B cell (primary cell): ENCODE measurements at regions not wholly inside any gene's neighbourhood (a gene's known extent, or its start where the extent isn't known, plus 50 kb on each side); places are given as distances from the start of the nearest gene placed in this dataset.

ENCODE experiments used
- ATAC-seq: fragments of 200-7000 bp; cut with Tn5 transposase; one replicate; pipeline ENCODE4 v1.10.0; 2021; ENCODE audit warnings: low read depth, mild to moderate bottlenecking, moderate number of reproducible peaks, moderate library complexity
- CTCF ChIA-PET: fragments of 350-600 bp; sonication (Branson Sonifier 250); formaldehyde crosslinking; loops from one replicate; lab custom pipeline; 2021; ENCODE audit warnings: antibody characterized with exemption, inconsistent platforms; lab: Charles Lee
- POLR2A ChIA-PET: fragments of 350-600 bp; sonication (Branson Sonifier 250); formaldehyde crosslinking; loops from one replicate; lab custom pipeline; 2021; ENCODE audit warnings: antibody characterized with exemption; lab: Charles Lee
- DNase-seq: peaks from one replicate; pipeline ENCODE4 v3.0.0; 2013
- H2AFZ ChIP-seq: 2 replicates; pipeline ENCODE4 v1.6.1; 2012; ENCODE audit warnings: mild to moderate bottlenecking, low read depth, low read length; ENCODE audit not compliant: insufficient read depth, poor library complexity, severe bottlenecking
- H3K27ac ChIP-seq, 2 donors: 1 replicate in 1 of 2; 2 replicates in 1 of 2; pipeline ENCODE4 v1.5.1; 2012 to 2013; ENCODE audit warnings: low read length in 2 of 2, mild to moderate bottlenecking in 2 of 2, moderate library complexity in 1 of 2
- H3K27me3 ChIP-seq, 4 experiments: fragments of 200-600 bp in 1 of 4; sonication (generic) in 1 of 4; replicated peaks in 1 of 4; 1 replicate in 2 of 4; 2 replicates in 2 of 4; pipeline versions ENCODE4 v1.6.1 to v1.7.0; 2013 to 2016; ENCODE audit warnings: low read length in 3 of 4, mild to moderate bottlenecking in 2 of 4, mixed read lengths in 1 of 4, moderate library complexity in 1 of 4; ENCODE audit not compliant: insufficient read depth in 4 of 4, control insufficient read depth in 3 of 4; ENCODE audit errors: control extremely low read depth in 1 of 4
- H3K36me3 ChIP-seq, 2 experiments: replicated peaks in 1 of 2; 1 replicate in 1 of 2; 2 replicates in 1 of 2; pipeline versions ENCODE4 v1.6.1 to v1.7.1; 2013; ENCODE audit warnings: low read length in 1 of 2; ENCODE audit not compliant: insufficient read depth in 2 of 2, control insufficient read depth in 1 of 2; ENCODE audit errors: control extremely low read depth in 1 of 2, extremely low read depth in 1 of 2
- H3K4me1 ChIP-seq, 2 donors: fragments of 200-600 bp in 1 of 2; sonication (generic) in 1 of 2; 1 replicate in 1 of 2; 2 replicates in 1 of 2; pipeline versions ENCODE4 v1.5.1 to v1.6.1; 2013 to 2017; ENCODE audit warnings: low read length in 2 of 2; ENCODE audit not compliant: control insufficient read depth in 2 of 2, insufficient read depth in 2 of 2
- H3K4me2 ChIP-seq: replicated peaks from 2 replicates; pipeline ENCODE3; 2012; ENCODE audit warnings: mild to moderate bottlenecking, low read depth, low read length; ENCODE audit not compliant: poor library complexity, severe bottlenecking
- H3K4me3 ChIP-seq, 5 experiments: fragments of 200-600 bp in 1 of 5; sonication (generic) in 1 of 5; 1 replicate in 3 of 5; 2 replicates in 2 of 5; pipeline versions ENCODE4 v1.5.1 to v1.7.0; 2011 to 2016; ENCODE audit warnings: low read length in 4 of 5, mild to moderate bottlenecking in 4 of 5, low read depth in 2 of 5, control low read depth in 1 of 5, moderate library complexity in 1 of 5; ENCODE audit not compliant: insufficient read depth in 1 of 5; ENCODE audit errors: control extremely low read depth in 1 of 5, extremely low read depth in 1 of 5
- H3K79me2 ChIP-seq: fragments of 200-600 bp; sonication (generic); one replicate; pipeline ENCODE4 v1.6.0; 2016; ENCODE audit warnings: low read length; ENCODE audit not compliant: control insufficient read depth, insufficient read depth
- H3K9ac ChIP-seq: fragments of 200-600 bp; sonication (generic); 2 replicates; pipeline ENCODE4 v1.6.1; 2017; ENCODE audit warnings: mild to moderate bottlenecking, low read length, moderate library complexity
- H3K9me3 ChIP-seq, 3 donors: one replicate each; pipeline versions ENCODE4 v1.6.1 to v1.7.1; 2013; ENCODE audit warnings: low read length in 2 of 3; ENCODE audit not compliant: control insufficient read depth in 2 of 3, insufficient read depth in 1 of 3; ENCODE audit errors: control extremely low read depth in 1 of 3
- H4K20me1 ChIP-seq: 2 replicates; pipeline ENCODE4 v1.6.0; 2012; ENCODE audit warnings: mild to moderate bottlenecking, low read length; ENCODE audit not compliant: insufficient read depth, control insufficient read depth, poor library complexity, severe bottlenecking
- H3K27ac Mint-ChIP-seq: one replicate; pipeline ENCODE4 v1.8.0; 2021; ENCODE audit warnings: mixed read lengths
- H3K27me3 Mint-ChIP-seq: one replicate; pipeline ENCODE4 v1.8.0; 2021; ENCODE audit warnings: mixed read lengths
- H3K4me1 Mint-ChIP-seq: one replicate; pipeline ENCODE4 v1.8.0; 2021; ENCODE audit warnings: mixed read lengths
- H3K4me3 Mint-ChIP-seq: one replicate; pipeline ENCODE4 v1.8.0; 2021; ENCODE audit warnings: mixed read lengths
- H3K9me3 Mint-ChIP-seq: one replicate; pipeline ENCODE4 v1.8.0; 2022; ENCODE audit warnings: mixed read lengths; ENCODE audit not compliant: insufficient read depth
- EZH2 ChIP-seq: IDR thresholded peaks from 2 replicates; pipeline ENCODE4 v1.6.1; 2012; ENCODE audit warnings: borderline replicate concordance, low read depth, mild to moderate bottlenecking, moderate library complexity, low read length; ENCODE audit not compliant: insufficient read depth, poor library complexity, severe bottlenecking
- WGBS: methylation state at CpG from one replicate; pipeline ENCODE4 v1.1.5; 2013; ENCODE audit warnings: missing lambda C conversion rate; ENCODE audit not compliant: insufficient coverage; 5-methylcytosine and 5-hydroxymethylcytosine counted together
- intact Hi-C: fragments of 100-400 bp; cut with micrococcal nuclease; formaldehyde crosslinking; loops from one replicate; pipeline ENCODE4 v1.10.0; 2022
- TF ChIP-seq, protein P1 (sequence below): fragments of 200-600 bp; IDR thresholded peaks from one replicate; pipeline ENCODE4 v1.8.0; 2022; ENCODE audit warnings: antibody characterized with exemption, mild to moderate bottlenecking

DNA sequence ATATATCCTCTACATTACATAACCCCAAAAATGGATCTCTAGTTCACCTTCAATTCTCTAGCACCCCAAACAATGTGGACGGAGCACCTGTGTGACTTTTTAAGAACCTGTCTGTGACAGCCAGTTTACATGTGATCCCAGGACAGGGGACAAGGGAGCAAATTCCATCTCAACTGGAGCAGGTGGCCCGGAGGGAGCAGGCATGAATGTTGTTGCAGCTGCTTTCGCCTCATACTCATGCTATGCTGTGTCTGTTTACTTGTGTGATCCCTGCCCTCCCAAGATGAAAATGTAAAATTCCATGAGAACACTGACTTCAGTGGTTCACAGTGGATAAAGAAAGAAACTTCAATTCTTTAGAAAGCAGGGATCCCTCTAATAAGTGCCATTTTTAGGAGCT, 600.3 kb downstream of the CDH26 start:
- Histone ChIP-seq H3K9ac (no peak overlapping the region), H3K4me3 (no peak overlapping the region), H3K9me3 (peaks cover 0 to 14% (median 0%) of the 10 kb centered on the region in 3 donors), H3K4me2 (no peak overlapping the region), H3K36me3 (no peaks in the 10 kb centered on the region), H3K4me1 (no peaks in the 10 kb centered on the region), H3K27ac (no peak overlapping the region), H2AFZ (no peak overlapping the region), H3K27me3 (peaks cover 0 to 2% (median 0%) of the 10 kb centered on the region in 4 experiments), H4K20me1 (no peaks in the 10 kb centered on the region), H3K79me2 (no peaks in the 10 kb centered on the region)
- DNase-seq (no peak), ATAC-seq (no peak)
- H3K4me3 Mint-ChIP-seq: no peak overlapping the region
- intact Hi-C loops: no loop called here
- no peaks in the 10 kb centered on the region for H3K4me1 Mint-ChIP-seq
- ChIA-PET POLR2A (no interaction called here), CTCF (no interaction called here)
- no peak overlapping the region for H3K27ac Mint-ChIP-seq
- 100% methylated on average over 1 of the region's 3 CpGs for WGBS
- no peaks in the 10 kb centered on the region for H3K27me3 Mint-ChIP-seq
- TF ChIP-seq EZH2: no peak
- TF ChIP-seq, protein P1, sequence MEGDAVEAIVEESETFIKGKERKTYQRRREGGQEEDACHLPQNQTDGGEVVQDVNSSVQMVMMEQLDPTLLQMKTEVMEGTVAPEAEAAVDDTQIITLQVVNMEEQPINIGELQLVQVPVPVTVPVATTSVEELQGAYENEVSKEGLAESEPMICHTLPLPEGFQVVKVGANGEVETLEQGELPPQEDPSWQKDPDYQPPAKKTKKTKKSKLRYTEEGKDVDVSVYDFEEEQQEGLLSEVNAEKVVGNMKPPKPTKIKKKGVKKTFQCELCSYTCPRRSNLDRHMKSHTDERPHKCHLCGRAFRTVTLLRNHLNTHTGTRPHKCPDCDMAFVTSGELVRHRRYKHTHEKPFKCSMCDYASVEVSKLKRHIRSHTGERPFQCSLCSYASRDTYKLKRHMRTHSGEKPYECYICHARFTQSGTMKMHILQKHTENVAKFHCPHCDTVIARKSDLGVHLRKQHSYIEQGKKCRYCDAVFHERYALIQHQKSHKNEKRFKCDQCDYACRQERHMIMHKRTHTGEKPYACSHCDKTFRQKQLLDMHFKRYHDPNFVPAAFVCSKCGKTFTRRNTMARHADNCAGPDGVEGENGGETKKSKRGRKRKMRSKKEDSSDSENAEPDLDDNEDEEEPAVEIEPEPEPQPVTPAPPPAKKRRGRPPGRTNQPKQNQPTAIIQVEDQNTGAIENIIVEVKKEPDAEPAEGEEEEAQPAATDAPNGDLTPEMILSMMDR: no peak
- no peaks in the 10 kb centered on the region for H3K9me3 Mint-ChIP-seq

DNA sequence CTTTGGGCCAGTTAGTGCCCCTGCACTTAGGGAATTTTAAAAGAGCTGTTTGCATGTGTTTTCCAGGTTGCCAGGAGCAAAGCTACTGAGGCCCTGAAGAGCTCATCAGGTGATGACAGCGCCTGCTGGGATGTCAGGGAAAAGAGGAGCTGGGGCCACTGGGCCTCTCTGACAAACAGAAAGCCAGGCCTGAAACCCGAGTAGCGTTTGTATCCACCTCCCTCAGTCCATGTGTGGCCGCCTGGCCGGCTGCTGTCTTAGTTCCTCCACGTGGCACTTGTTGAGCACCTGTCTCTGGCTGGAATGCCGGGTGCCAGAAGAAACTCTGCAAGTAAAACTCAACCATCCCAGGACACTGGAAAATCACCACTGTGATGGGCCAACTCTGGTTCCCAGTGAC, 601.2 kb downstream of the CDH26 start:
- Histone ChIP-seq H3K79me2 (no peaks in the 10 kb centered on the region), H3K4me2 (no peak overlapping the region), H3K27ac (no peak overlapping the region), H3K9me3 (peaks cover 0 to 14% (median 0%) of the 10 kb centered on the region in 3 donors), H3K9ac (no peak overlapping the region), H3K27me3 (no peaks in the 10 kb centered on the region), H3K4me1 (no peaks in the 10 kb centered on the region), H4K20me1 (no peaks in the 10 kb centered on the region), H3K4me3 (no peak overlapping the region), H3K36me3 (no peaks in the 10 kb centered on the region), H2AFZ (no peak overlapping the region)
- intact Hi-C loops: no loop called here
- POLR2A ChIA-PET: interaction anchor here (0.6 kb wide), 1 partner anchor 493 kb away, joined by 6 read pairs; no protein-coding TSS in a partner anchor
- H3K4me3 Mint-ChIP-seq: no peak overlapping the region
- ATAC-seq (no peak), DNase-seq (no peak)
- CTCF ChIA-PET: no interaction called here
- H3K4me1 Mint-ChIP-seq: no peaks in the 10 kb centered on the region
- WGBS: 72% methylated on average over 7 of the region's 7 CpGs
- no peaks in the 10 kb centered on the region for H3K9me3 Mint-ChIP-seq
- no peaks in the 10 kb centered on the region for H3K27me3 Mint-ChIP-seq
- TF ChIP-seq, protein P1: no peak
- TF ChIP-seq EZH2: no peak
- no peak overlapping the region for H3K27ac Mint-ChIP-seq
